ENCODE measurements at regions not wholly inside any gene's neighbourhood (a gene's known extent, or its start where the extent isn't known, plus 50 kb on each side); places are given as distances from the start of the nearest gene placed in this dataset.

- Histone ChIP-seq H3K9me3 (no peaks in the 10 kb centered on the region), H3K4me1 (no peaks in the 10 kb centered on the region), H3K4me3 (no peak overlapping the region), H3K36me3 (ENCODE audit: insufficient read depth in 1 of 2, low read depth in 1 of 2) (no peaks in the 10 kb centered on the region), H3K27ac (no peak overlapping the region), H3K27me3 (ENCODE audit: insufficient read depth in 3 of 3, low read length in 2 of 3) (no peaks in the 10 kb centered on the region)
- DNase-seq (no peak), ATAC-seq (no peak)
- TF ChIP-seq, protein P1, sequence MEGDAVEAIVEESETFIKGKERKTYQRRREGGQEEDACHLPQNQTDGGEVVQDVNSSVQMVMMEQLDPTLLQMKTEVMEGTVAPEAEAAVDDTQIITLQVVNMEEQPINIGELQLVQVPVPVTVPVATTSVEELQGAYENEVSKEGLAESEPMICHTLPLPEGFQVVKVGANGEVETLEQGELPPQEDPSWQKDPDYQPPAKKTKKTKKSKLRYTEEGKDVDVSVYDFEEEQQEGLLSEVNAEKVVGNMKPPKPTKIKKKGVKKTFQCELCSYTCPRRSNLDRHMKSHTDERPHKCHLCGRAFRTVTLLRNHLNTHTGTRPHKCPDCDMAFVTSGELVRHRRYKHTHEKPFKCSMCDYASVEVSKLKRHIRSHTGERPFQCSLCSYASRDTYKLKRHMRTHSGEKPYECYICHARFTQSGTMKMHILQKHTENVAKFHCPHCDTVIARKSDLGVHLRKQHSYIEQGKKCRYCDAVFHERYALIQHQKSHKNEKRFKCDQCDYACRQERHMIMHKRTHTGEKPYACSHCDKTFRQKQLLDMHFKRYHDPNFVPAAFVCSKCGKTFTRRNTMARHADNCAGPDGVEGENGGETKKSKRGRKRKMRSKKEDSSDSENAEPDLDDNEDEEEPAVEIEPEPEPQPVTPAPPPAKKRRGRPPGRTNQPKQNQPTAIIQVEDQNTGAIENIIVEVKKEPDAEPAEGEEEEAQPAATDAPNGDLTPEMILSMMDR (IDR thresholded peaks at IDR 0.05): no peak
- intact Hi-C loops (cut with DNase I): no loop called here
- 86 to 89% (median 88%) methylated on average over 1 of the region's 1 CpG for WGBS, 3 donors
Measured at GRCh38 chr15:38745126-38745525, 180.5 kb upstream of the RASGRP1 start.

DNA sequence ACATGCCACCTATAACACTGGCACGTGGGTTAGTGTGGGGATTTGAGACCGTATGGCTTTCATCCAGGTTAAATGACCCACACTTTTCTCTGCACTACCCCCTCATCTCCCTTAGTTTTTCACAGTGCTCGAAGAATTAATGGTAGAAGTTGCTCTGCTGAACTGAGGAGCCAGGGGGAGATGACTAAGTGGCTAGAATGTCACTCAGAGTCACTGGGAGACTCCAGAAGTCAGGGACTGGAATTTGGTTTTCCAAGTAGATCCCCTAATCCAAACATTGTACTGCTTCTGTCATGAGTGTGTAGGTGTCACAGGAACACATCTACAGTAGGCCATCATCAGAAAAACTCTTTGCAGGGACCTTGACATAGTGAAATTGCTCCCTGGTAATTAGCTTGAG is 181.0 kb upstream of the RASGRP1 start:
- DNase-seq (no peak), ATAC-seq (no peak)
- no peaks in the 10 kb centered on the region for H3K4me1 ChIP-seq
- no peaks in the 10 kb centered on the region for H3K9me3 ChIP-seq
- intact Hi-C loops (cut with DNase I): no loop called here
- H3K36me3 ChIP-seq (ENCODE audit: insufficient read depth in 1 of 2, low read depth in 1 of 2): no peaks in the 10 kb centered on the region
- H3K27ac ChIP-seq: no peak overlapping the region
- H3K4me3 ChIP-seq: no peak overlapping the region
- H3K27me3 ChIP-seq (ENCODE audit: insufficient read depth in 3 of 3, low read length in 2 of 3): no peaks in the 10 kb centered on the region
- TF ChIP-seq, protein P1 (IDR thresholded peaks at IDR 0.05): no peak
- 57 to 62% (median 62%) methylated on average over 3 of the region's 3 CpGs for WGBS, 3 donors

DNA sequence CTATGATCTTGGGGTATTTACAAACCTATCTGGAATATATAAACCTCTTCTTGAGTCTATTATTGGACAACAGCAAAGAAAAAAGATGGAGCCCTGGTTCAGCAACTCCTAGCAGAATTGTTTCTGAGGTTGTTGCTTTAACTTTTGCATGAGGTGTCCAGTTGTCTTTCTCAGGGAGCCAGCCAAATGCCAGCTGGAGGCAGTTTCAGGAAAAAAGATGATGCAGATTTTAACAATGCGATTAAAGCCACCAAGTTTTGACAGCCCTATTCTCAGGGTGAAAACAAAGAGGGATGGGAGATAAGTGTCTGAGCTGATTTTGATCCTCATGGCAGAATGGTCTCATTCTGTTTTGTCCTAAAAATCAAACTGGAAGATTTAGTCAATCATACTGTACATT is 181.6 kb upstream of the RASGRP1 start:
- Histone ChIP-seq H3K36me3 (ENCODE audit: insufficient read depth in 1 of 2, low read depth in 1 of 2) (no peaks in the 10 kb centered on the region), H3K27me3 (ENCODE audit: insufficient read depth in 3 of 3, low read length in 2 of 3) (no peaks in the 10 kb centered on the region), H3K4me3 (no peak overlapping the region), H3K27ac (no peak overlapping the region), H3K4me1 (no peaks in the 10 kb centered on the region), H3K9me3 (no peaks in the 10 kb centered on the region)
- DNase-seq (no peak), ATAC-seq (no peak)
- TF ChIP-seq, protein P1 (IDR thresholded peaks at IDR 0.05): no peak
- intact Hi-C loops (cut with DNase I): no loop called here
- WGBS, 3 donors: 22 to 41% (median 38%) methylated on average over 1 of the region's 1 CpG

DNA sequence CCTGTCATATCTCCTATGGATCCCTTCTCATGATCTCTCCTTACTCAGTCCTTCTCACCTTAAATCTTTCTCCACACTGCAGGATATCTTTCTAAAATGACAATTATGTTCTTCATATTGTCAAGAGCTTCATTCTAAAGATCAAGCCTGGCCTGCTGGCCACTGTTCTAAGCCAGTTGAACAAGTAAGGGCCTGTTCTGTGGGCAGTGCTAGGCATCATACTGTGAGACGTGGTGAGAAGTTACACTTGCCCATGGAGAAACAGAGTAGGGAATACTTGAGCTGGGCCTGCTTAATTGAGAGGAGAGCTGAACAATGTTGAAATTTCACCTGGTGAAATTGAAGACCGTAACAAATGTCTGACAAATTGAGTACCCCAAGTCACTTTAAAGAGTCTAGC is 184.1 kb upstream of the RASGRP1 start:
- intact Hi-C loops (cut with DNase I): no loop called here
- H3K4me1 ChIP-seq: no peaks in the 10 kb centered on the region

GRCh38 chr15:38750786-38751185 is 186.2 kb upstream of the RASGRP1 start:
- intact Hi-C loops (cut with DNase I): no loop called here
- Histone ChIP-seq H3K27me3 (ENCODE audit: insufficient read depth in 3 of 3, low read length in 2 of 3) (no peaks in the 10 kb centered on the region), H3K27ac (no peak overlapping the region), H3K9me3 (no peaks in the 10 kb centered on the region), H3K4me1 (no peaks in the 10 kb centered on the region), H3K4me3 (no peak overlapping the region), H3K36me3 (ENCODE audit: insufficient read depth in 1 of 2, low read depth in 1 of 2) (no peaks in the 10 kb centered on the region)
- TF ChIP-seq, protein P1 (IDR thresholded peaks at IDR 0.05): no peak
- ATAC-seq: no peak
- no peak for DNase-seq
- WGBS, 3 donors: 25 to 40% (median 29%) methylated on average over 5 of the region's 5 CpGs

More for the DNA sequence above, 184.1 kb upstream of the RASGRP1 start:
- ATAC-seq (no peak), DNase-seq (no peak)
- Histone ChIP-seq H3K27ac (no peak overlapping the region), H3K36me3 (ENCODE audit: insufficient read depth in 1 of 2, low read depth in 1 of 2) (no peaks in the 10 kb centered on the region), H3K4me3 (no peak overlapping the region), H3K27me3 (ENCODE audit: insufficient read depth in 3 of 3, low read length in 2 of 3) (no peaks in the 10 kb centered on the region), H3K9me3 (no peaks in the 10 kb centered on the region)
- 93 to 98% (median 97%) methylated on average over 2 of the region's 2 CpGs for WGBS, 3 donors
- TF ChIP-seq, protein P1 (IDR thresholded peaks at IDR 0.05): no peak
